ENCODE measurements at regions not wholly inside any gene's neighbourhood (a gene's known extent, or its start where the extent isn't known, plus 50 kb on each side); places are given as distances from the start of the nearest gene placed in this dataset.
"Not testable (repeated sequence)": the region's sequence is repeated elsewhere in the genome, so short reads cannot be mapped to it uniquely, and the experiment has no call there.

DNA sequence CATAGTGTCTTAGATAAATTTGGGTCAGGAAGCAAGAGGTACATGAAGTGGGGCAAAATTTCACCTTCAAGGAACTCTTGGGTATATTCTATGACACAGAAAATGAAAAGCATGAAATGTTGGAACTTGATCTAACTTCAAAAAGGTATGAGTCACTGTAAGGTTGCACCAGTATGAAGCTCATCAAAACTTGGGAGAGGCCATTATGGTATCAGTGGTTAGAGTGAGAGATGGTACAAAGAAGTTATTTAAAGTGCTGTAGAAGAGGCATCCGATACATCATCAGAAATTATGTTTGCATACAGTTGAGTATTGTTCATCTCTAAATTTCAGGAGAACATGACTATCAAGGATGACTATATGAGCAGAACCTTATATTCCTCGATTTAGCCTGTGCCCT is 302.9 kb upstream of the SUCLG2 start:
- no peak for DNase-seq (ENCODE audit: low read depth, low spot score)

- DNase-seq (ENCODE audit: low read depth, low spot score): no peak
Observed at GRCh38 chr3:67947808-67948508, 293.5 kb upstream of the SUCLG2 start.

DNA sequence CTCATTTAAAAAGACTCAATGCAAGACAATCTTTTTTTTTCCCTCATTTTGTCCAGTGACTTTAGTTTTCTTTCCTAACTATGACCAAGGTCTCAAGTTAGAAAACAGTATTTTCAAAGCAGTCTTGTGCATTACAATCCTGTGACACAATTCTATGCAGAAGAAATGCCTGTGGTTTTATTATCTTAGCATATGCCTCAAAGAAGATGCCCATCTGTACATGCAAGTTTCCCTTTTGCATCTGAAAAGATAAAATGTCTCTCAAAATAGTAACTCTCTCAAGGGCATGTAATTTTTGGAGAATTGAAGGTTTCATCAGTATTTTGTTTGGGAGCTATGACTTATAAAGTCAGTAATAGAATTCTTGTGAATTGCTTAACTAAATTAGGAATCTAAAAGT is 292.0 kb upstream of the SUCLG2 start:
- no peak for DNase-seq (ENCODE audit: low read depth, low spot score)

- no peak for DNase-seq (ENCODE audit: low read depth, low spot score)
Observed at GRCh38 chr3:67943546-67943945, 289.1 kb upstream of the SUCLG2 start.

DNA sequence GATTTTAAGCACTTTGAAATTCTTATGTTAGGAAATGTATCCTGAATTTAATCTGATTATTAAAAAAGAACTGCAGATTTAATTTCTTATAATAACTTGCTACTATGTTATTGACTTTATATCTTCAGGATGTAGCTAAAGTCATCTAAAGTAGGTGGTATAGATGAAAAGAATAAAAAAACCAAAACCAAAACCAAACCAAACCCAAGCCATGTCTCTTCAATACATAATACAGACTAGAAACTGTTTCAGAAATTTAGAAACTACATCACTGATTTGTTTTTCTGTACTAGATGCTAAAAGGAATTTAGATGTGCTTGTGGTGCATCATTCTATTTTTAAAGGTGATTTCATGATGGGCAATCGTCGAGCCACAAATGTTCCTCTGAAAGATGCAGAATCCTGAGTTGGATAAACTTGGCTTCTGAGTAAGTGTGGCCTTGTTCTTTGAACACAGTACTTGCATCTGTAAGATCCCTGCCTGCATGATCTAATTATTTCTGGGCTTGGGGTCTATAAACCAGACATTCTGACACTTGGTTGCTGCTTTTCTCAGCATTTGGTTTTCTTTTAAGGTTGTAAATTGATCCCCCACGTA is 287.1 kb upstream of the SUCLG2 start:
- DNase-seq (ENCODE audit: low read depth, low spot score): no peak

DNA sequence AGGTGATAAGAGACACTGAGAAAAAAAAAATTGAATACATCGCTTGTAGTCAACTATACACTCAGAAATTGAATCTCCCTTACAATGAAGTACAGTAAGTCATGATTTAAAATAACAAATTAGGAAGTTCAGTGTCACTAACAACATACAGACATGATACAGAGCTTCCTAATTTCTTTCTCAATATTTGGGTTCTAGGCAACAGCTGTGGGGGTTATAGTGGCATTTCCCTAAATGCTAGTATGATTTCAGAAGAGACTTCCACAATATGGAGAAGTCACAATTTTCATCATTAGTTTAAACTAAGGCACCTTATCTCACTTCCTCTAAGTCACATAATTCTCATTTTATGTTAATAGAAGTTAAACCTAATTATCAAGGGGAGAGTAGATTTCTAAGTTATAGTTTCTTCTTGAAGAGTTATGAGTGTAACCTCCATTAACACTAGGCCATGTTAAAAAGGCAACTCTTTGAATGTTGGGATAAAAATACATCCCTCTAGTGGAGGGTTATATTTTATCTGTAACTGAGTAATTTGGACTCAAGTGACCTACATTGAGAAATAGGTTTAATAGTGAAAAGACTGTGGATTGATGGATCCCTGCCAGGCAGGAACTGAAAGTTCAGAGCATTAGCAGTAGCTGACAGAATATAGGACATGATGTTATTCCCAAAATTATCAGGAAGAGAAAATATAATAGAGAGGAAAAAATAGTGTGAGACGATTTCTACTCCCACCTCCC is 286.0 kb upstream of the SUCLG2 start:
- no peak for DNase-seq (ENCODE audit: low read depth, low spot score)

DNA sequence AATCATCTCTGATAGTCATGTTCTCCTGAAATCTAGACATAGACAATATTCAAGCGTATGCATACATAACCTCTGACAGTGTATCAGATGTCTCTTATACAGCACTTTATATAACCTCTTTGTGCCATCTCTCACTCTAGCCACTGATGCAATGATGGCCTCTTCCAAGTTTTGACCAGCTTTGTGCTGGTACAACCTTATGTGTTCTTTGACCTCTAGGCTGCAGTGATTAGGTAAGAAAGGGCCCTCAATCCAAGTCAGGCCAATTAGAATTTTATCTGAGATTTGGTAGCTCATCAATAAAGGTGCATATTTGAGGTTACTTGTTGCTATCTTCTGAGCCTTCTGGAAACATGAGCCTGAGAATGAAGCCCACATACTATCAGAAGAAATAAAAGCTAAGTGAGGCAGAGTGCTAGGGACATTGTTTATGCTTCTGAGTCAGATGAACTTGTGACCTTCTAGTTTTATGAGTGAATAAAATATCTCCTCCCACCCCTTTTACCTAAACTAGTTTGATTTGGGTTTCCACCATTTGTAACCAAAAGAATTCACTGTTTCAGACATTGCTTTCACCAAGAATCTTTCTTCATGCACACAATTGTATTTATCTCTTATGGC is 283.2 kb upstream of the SUCLG2 start:
- no peak for DNase-seq (ENCODE audit: low read depth, low spot score)

DNA sequence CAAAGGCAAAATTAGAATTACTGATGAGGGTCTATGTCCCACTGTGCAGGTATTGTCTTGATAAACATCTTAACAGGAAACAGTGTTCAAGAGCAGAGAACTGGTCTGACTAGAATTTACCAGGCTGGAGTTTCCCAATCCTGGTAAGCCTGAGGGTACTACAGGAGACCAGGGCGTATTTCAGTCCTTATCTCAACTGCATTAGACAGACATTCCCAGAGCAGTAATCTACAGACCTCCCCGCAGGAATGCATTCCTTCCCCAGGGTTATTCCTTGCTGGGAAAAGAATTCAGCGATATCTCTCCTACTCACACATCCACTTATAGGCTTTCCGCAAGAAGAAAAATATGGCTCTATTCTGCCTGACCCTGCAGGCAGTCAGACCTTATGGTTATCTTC is 276.0 kb upstream of the SUCLG2 start:
- not testable (repeated sequence) for DNase-seq (ENCODE audit: low read depth, low spot score)

DNA sequence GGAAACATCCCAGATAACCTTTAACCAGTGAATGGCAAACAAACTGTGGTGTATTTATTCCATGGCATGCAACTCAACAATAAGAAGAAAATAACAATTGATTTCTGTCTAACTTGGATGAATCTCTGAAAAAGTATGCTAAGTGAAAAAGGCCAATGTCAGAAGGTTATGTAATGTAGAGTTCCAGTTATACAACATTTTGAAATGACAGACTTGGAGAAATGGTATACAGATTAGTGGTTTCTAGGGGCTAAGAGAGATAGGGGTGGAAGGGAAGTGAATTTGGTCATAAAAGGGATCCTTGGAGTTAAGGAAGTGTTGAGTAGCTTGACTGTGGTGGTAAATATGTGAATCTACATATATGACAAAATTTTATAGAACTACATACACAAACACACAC is 269.4 kb upstream of the SUCLG2 start:
- no peak for DNase-seq (ENCODE audit: low read depth, low spot score)

DNA sequence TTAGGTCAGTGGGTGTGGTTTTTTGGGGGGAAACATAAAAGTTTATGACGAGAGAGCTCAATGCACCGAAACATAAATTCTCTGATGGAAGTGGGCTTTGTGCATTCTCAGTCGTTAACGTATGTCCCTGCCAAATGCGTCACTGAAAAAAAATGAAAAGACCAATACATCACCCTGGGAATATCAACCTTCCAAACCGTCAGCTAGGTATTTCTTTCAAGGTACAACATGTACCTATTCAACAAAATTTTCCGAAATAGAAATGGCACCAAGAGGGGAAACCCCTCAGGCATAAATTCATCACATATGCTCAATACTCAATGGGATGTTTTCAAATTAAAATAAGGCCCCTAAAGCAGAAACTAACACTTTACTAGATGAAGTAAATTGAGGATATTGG is 266.6 kb upstream of the SUCLG2 start:
- DNase-seq (ENCODE audit: low read depth, low spot score): no peak

- DNase-seq (ENCODE audit: low read depth, low spot score): no peak
Observed at GRCh38 chr3:67920311-67920710, 265.9 kb upstream of the SUCLG2 start.

DNA sequence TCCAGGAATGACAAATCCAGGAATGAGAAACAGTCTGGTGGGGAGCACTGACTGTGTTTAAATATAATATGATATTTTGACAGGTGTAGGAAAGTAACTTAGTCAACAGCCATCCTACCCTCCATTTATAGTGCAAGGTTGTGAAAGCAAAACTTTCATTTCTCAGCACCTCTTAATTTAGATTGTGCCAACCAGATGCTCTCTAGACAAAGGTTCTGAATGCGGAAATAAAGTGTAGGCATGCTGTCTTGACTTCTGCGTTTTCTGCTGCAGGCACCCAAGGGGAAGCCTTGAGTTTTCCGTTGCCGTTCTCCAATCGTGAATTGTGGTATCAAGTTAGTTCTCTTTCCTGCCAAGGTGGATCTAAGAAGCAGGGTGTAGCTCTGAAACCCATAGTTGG is 261.9 kb upstream of the SUCLG2 start:
- no peak for DNase-seq (ENCODE audit: low read depth, low spot score)

GRCh38 chr3:67907735-67908134 is 253.3 kb upstream of the SUCLG2 start:
- DNase-seq (ENCODE audit: low read depth, low spot score): no peak

DNA sequence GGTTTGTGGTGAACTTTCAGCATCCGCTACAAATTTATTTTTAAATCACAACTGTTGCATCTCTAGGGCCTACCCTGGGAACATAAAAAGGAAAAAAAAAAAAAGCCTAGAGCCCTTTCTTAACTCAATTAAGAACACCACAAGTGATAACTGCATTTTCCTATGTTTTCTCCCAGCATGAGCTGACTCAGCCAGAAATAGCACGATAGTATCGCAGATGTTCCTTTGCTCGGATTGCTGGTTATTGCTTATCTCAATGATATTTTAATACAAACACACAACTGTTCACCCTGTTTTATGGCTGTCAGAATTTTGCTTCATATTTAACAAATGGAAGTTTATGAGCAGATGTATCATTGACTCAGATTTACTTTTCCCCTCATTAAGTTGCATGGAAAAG is 251.8 kb upstream of the SUCLG2 start:
- DNase-seq (ENCODE audit: low read depth, low spot score): no peak

DNA sequence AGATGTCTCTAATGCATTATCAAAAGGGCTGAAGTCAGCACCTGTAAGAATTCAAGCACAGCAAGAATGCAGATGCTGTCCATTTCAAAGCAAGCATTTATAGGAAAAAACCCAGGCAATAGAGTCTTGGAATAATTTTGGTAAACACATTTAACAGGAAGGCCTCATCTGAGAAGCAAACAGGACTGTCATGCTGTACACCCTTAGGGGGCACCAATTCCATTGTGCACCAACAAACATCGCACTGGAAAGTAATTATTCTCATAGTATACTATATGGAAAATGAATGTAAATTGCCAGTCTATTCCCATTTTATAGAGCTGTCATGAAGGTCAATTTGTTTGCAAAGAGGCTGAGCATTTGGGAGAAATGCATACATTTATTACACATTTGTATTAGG is 247.3 kb upstream of the SUCLG2 start:
- DNase-seq (ENCODE audit: low read depth, low spot score): no peak

DNA sequence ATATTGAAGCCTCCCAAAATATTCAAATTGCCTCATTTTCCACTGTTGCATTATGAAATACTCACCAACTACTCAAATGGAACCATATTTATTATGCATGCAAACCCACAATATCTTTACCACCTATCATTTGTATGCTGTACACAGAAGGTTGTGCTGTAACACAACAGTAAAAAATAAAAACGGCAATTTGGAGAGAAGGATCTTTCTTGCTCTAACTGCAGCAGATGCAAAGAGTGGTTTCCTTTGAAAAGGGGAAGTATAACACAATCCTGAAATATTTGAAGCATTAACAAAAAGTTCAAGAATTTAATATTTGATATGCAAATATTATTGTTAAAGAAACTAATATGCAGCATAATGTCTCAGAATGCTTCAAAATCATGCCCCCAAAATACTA is 244.5 kb upstream of the SUCLG2 start:
- DNase-seq (ENCODE audit: low read depth, low spot score): no peak

- no peak for DNase-seq (ENCODE audit: low read depth, low spot score)
Observed at GRCh38 chr3:67897351-67898336, 243.2 kb upstream of the SUCLG2 start.

DNA sequence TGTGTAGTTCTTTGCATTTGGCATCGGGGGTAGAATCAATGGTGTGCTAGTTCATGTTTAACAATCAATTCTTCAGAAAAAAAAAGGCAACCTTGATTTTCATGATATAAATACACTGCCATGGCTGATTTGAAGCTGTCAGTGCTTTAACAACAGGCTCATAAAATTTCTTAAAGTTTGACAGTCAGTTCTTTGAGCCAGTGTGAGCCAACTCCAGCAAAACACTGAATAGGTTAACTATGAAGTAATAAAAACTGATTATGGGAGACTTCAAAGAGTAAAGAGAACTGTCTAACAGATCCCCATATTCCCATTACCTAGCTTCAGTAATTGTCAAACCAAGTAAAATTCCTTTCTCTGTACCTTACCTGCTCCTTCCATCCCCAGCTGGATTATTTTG is 241.7 kb upstream of the SUCLG2 start:
- DNase-seq (ENCODE audit: low read depth, low spot score): no peak

- DNase-seq (ENCODE audit: low read depth, low spot score): no peak
Observed at GRCh38 chr3:67894510-67894909, 240.1 kb upstream of the SUCLG2 start.

DNA sequence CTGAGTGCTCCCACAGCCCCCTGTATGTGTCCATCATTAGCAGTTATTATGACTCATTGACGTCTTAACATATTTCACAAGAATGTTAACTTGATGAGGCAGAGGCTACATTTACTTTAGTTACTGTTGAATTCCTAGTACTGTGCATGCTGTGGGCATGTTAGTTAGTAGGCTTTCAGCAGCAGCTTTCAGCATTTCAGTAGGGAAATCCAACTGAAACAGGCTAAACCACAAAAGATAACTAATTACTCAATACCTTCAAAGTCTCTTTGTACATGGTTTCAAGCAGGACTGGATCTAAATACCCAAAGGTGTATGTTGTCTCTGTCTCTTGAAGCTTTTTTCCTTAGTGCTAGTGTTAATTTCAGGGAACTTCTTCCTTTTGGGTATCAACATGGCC is 229.9 kb upstream of the SUCLG2 start:
- DNase-seq (ENCODE audit: low read depth, low spot score): no peak

DNA sequence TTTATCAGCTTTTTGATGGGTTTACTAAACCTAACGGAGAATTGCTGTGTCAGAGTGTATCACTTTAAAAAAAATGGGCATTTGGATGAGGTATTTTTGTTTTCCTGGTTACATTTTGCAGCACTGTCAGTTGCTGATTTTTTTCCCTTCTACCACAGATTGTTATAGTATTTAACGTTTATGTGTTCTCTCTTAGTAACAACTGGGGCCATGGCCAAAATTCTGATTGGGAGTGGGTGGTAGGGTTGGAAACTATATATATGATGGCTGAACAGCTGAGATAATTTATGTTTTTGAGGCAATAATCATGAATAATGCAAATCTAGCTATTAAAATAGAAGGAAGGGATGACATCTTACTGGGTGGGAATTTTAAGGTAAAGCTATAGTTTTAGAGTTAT is 229.4 kb upstream of the SUCLG2 start:
- DNase-seq (ENCODE audit: low read depth, low spot score): no peak
